Heart right ventricle (tissue), 16 donors: ENCODE measurements at regions not wholly inside any gene's neighbourhood (a gene's known extent, or its start where the extent isn't known, plus 50 kb on each side); places are given as distances from the start of the nearest gene placed in this dataset.

Experiments used
- ATAC-seq, 8 donors: fragments of 200-7000 bp; cut with Tn5 transposase; one replicate each; pipeline ENCODE4 v1.9.1; 2020; ENCODE audit warnings: mild to moderate bottlenecking in 8 of 8, moderate library complexity in 8 of 8, moderate number of reproducible peaks in 1 of 8
- DNase-seq, 2 donors: peaks; one replicate each; pipeline ENCODE4 v3.0.0-alpha.2; 2020
- H3K27ac ChIP-seq, 10 donors: fragments of 200-600 bp; sonication (generic) in 2 of 10; one replicate each; pipeline versions ENCODE4 v1.5.0 to v1.8.0; 2020 to 2022; ENCODE audit warnings: mild to moderate bottlenecking in 3 of 10
- H3K27me3 ChIP-seq, 7 donors: fragments of 200-600 bp; one replicate each; pipeline ENCODE4 v1.8.0; 2021 to 2022; ENCODE audit warnings: mild to moderate bottlenecking in 2 of 7
- H3K36me3 ChIP-seq, 9 donors: fragments of 200-600 bp; sonication (generic) in 1 of 9; one replicate each; pipeline versions ENCODE4 v1.5.0 to v1.8.0; 2020 to 2022; ENCODE audit warnings: mild to moderate bottlenecking in 2 of 9
- H3K4me1 ChIP-seq, 9 donors: fragments of 200-600 bp; sonication (generic) in 1 of 9; one replicate each; pipeline versions ENCODE4 v1.5.0 to v1.8.0; 2020 to 2022; ENCODE audit warnings: mild to moderate bottlenecking in 4 of 9
- H3K4me3 ChIP-seq, 10 donors: fragments of 200-600 bp; sonication (generic) in 2 of 10; one replicate each; pipeline versions ENCODE4 v1.5.0 to v1.8.0; 2020 to 2022; ENCODE audit warnings: mild to moderate bottlenecking in 7 of 10, moderate library complexity in 2 of 10
- H3K9me3 ChIP-seq, 11 donors: fragments of 200-600 bp in 10 of 11; sonication (generic) in 2 of 11; one replicate each; pipeline versions ENCODE4 v1.5.0 to v1.8.0; 2013 to 2022; ENCODE audit warnings: mild to moderate bottlenecking in 2 of 11, control low read depth in 1 of 11, moderate library complexity in 1 of 11
- CTCF ChIP-seq, 9 donors: fragments of 200-600 bp; sonication (generic) in 2 of 9; IDR thresholded peaks; one replicate each; pipeline versions ENCODE4 v1.5.0 to v1.8.0; 2021 to 2022; ENCODE audit warnings: antibody characterized with exemption in 9 of 9, mild to moderate bottlenecking in 5 of 9, moderate library complexity in 1 of 9
- WGBS, 2 donors: extraction: QIAGEN DNeasy Blood & Tissue Kit; methylation state at CpG; one replicate each; pipeline ENCODE4 v1.1.7; 2013; ENCODE audit warnings: inconsistent platforms in 1 of 2; 5-methylcytosine and 5-hydroxymethylcytosine counted together
- intact Hi-C, 10 donors: fragments of 100-400 bp; cut with DNase I; formaldehyde crosslinking; loops; one replicate each; pipeline versions ENCODE4 v1.11.1 to v1.14.2; 2022
- donor health status: Arrhythmogenic right ventricular cardiomyopathy.
- donor health status: ischemic (EF 13 %, LVEDD 7.1; RV severe dilation, severe dysfunction).
- donor health status: healthy with polysubstance abuse.
- donor health status: DM: no; HTN: yes; CAD: no.
- donor health status: DM: no; HTN: no; CAD: no.
- donor health status: ischemic (EF 25% LVEDD 6.9; RV normal size, moderate dysfunction).
- donor health status: ischemic (EF 25% LVEDD 5.7; RV mildly dilated, moderate dysfunction).
- donor health status: healthy.
- donor health status: DM: yes; HTN: yes; CAD: no.
- donor health status: Ischemic cardiomyopathy.
- donor health status: ischemic (EF 35%, LVEDD 5.7; RV mildly dilated, moderate dysfunction).
- donor health status: nonischemic (EF 11% LVEDD 7.7; RV severe dilation, severe dysfunction).
- donor health status: DM: yes; HTN: yes; CAD: no.
- donor health status: PGD.
- donor health status: ischemic (EF 29% LVEDD 5.4; RV normal size, mild dysfunction).
- donor health status: nonischemic (EF 23%, LVEDD 6.1; RV moderate dilation, normal function).

GRCh38 chr2:185428000-185428399 lies 310.6 kb upstream of the FSIP2 start:
- H3K27ac ChIP-seq: no peak overlapping the region
- WGBS, 2 donors: 40 to 66% methylated on average over 1 of the region's 1 CpG
- no peaks in the 10 kb centered on the region for H3K4me1 ChIP-seq
- H3K9me3 ChIP-seq: no peaks in the 10 kb centered on the region
- no peaks in the 10 kb centered on the region for H3K36me3 ChIP-seq
- DNase-seq (no peak), ATAC-seq (no peak)
- H3K27me3 ChIP-seq: no peaks in the 10 kb centered on the region
- intact Hi-C loops: no loop called here
- TF ChIP-seq CTCF (IDR thresholded peaks at IDR 0.05): no peak
- H3K4me3 ChIP-seq: no peak overlapping the region

- intact Hi-C loops: no loop called here
- Histone ChIP-seq H3K27me3 (no peaks in the 10 kb centered on the region), H3K4me1 (no peaks in the 10 kb centered on the region), H3K36me3 (no peaks in the 10 kb centered on the region), H3K27ac (no peak overlapping the region), H3K4me3 (no peak overlapping the region), H3K9me3 (peaks cover 0 to 5% (median 0%) of the 10 kb centered on the region in 11 donors)
- TF ChIP-seq CTCF (IDR thresholded peaks at IDR 0.05): no peak
- ATAC-seq (no peak), DNase-seq (no peak)
Measured at GRCh38 chr2:185433824-185434223, 304.8 kb upstream of the FSIP2 start.

- H3K4me3 ChIP-seq: no peak overlapping the region
- ATAC-seq: no peak
- H3K36me3 ChIP-seq: no peaks in the 10 kb centered on the region
- H3K9me3 ChIP-seq: peaks cover 0 to 5% (median 0%) of the 10 kb centered on the region in 11 donors
- H3K27ac ChIP-seq: no peak overlapping the region
- TF ChIP-seq CTCF (IDR thresholded peaks at IDR 0.05): no peak
- no peaks in the 10 kb centered on the region for H3K4me1 ChIP-seq
- DNase-seq: no peak
- no peaks in the 10 kb centered on the region for H3K27me3 ChIP-seq
- intact Hi-C loops: no loop called here
Measured at GRCh38 chr2:185436787-185437372, 301.7 kb upstream of the FSIP2 start.

- Histone ChIP-seq H3K27ac (no peak overlapping the region), H3K36me3 (no peaks in the 10 kb centered on the region), H3K4me3 (no peak overlapping the region), H3K27me3 (no peaks in the 10 kb centered on the region), H3K9me3 (peaks cover 0 to 6% (median 0%) of the 10 kb centered on the region in 11 donors), H3K4me1 (no peaks in the 10 kb centered on the region)
- intact Hi-C loops: no loop called here
- TF ChIP-seq CTCF (IDR thresholded peaks at IDR 0.05): no peak
- DNase-seq: no peak
- no peak for ATAC-seq
Measured at GRCh38 chr2:185441486-185442005, 297.1 kb upstream of the FSIP2 start.
